ENCODE measurements at regions not wholly inside any gene's neighbourhood (a gene's known extent, or its start where the extent isn't known, plus 50 kb on each side); places are given as distances from the start of the nearest gene placed in this dataset.

DNA sequence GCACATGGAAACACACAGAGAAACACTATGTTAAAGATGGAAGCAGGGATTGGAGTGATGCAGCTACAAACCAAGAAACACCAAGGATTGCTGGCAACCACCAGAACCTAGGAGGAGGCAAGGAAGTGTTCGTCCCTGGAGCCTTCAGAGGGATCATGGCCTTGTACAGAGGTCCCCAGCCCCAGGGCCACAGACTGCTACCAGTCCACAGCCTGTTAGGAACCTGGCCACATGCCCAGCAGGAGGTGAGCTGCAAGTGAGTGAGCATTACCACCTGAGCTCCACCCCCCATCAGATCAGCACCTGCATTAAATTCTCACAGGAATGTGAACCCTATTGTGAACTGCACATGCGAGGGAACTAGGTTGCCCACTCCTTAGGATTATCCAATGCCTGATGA is 505.7 kb upstream of the MDFIC2 start:
- no peak overlapping the region for H3K4me3 ChIP-seq (ENCODE audit: low read length in 2 of 2)
- H3K14ac ChIP-seq (ENCODE audit: low read length), result no peak overlapping the region
- no peak overlapping the region for H2BK5ac ChIP-seq (ENCODE audit: low read length)
- no peak overlapping the region for H3K4me2 ChIP-seq (ENCODE audit: insufficient read depth, low read length, poor library complexity, severe bottlenecking)
- no peak overlapping the region for H2BK120ac ChIP-seq (ENCODE audit: low read depth, low read length)
- no peak overlapping the region for H3K23ac ChIP-seq (ENCODE audit: low read depth, low read length, poor library complexity)
- no peak overlapping the region for H2BK15ac ChIP-seq (ENCODE audit: low read length)
- no peak overlapping the region for H4K8ac ChIP-seq (ENCODE audit: low read depth, low read length)
- H3K4me1 ChIP-seq (ENCODE audit: control insufficient read depth in 2 of 2, insufficient read depth in 1 of 2, low read depth in 1 of 2, low read length in 2 of 2), result no peaks in the 10 kb centered on the region
- H3K4ac ChIP-seq (ENCODE audit: low read length), result no peak overlapping the region
- no peak overlapping the region for H3K9ac ChIP-seq (ENCODE audit: low read depth, low read length, poor library complexity)
- peaks cover 0 to 4% of the 10 kb centered on the region in 2 donors for H3K9me3 ChIP-seq (replicated peaks in 1 of 2; ENCODE audit: control insufficient read depth in 2 of 2, insufficient read depth in 1 of 2, low read depth in 1 of 2, low read length in 2 of 2)
- no peaks in the 10 kb centered on the region for H3K36me3 ChIP-seq (replicated peaks in 1 of 2; ENCODE audit: control insufficient read depth in 2 of 2, insufficient read depth in 2 of 2, low read length in 2 of 2)
- H3K27ac ChIP-seq (replicated peaks; ENCODE audit: low read length), result no peak overlapping the region
- H3K27me3 ChIP-seq (ENCODE audit: control insufficient read depth in 3 of 3, insufficient read depth in 3 of 3, low read depth in 1 of 3, low read length in 3 of 3), result no peaks in the 10 kb centered on the region
- H4K91ac ChIP-seq (ENCODE audit: low read depth, low read length, poor library complexity), result no peak overlapping the region
- WGBS, 2 donors (ENCODE audit: extremely low coverage in 2 of 2, insufficient read length in 2 of 2, insufficient replicate concordance in 1 of 2), result no CpG with 5 or more reads among the region's 2 CpGs
- no peak overlapping the region for H2BK12ac ChIP-seq (ENCODE audit: low read length)
- DNase-seq (ENCODE audit: low spot score), result no peak
- H2AFZ ChIP-seq (ENCODE audit: low read length), result no peak overlapping the region
- H2AK5ac ChIP-seq (ENCODE audit: low read depth, low read length), result no peak overlapping the region
- no peaks in the 10 kb centered on the region for H3K79me1 ChIP-seq (ENCODE audit: low read depth, low read length)
- peak overlapping the region; percentile 56 for H3K18ac ChIP-seq (ENCODE audit: low read length)

DNA sequence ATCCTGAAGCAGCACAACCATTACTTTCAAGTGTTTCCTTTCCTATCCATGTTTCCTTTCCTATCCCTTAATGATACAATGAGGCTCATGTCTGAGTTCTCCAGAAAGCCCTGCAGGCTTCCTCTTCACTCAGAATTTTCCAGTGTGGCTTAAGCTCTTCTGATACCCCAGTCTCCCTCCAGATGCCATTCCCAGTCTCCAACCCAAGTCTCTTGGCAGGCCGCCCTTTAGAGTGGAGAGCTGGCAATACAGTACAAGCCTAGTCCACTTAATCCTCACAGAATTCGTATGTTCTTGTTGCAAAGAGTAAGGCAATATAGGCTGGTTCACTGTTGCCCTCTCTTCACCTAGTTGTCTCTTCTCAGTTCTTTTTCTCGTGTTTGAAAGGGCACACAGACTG is 503.9 kb upstream of the MDFIC2 start:
- no CpG with 5 or more reads among the region's 3 CpGs for WGBS, 2 donors (ENCODE audit: extremely low coverage in 2 of 2, insufficient read length in 2 of 2, insufficient replicate concordance in 1 of 2)

DNA sequence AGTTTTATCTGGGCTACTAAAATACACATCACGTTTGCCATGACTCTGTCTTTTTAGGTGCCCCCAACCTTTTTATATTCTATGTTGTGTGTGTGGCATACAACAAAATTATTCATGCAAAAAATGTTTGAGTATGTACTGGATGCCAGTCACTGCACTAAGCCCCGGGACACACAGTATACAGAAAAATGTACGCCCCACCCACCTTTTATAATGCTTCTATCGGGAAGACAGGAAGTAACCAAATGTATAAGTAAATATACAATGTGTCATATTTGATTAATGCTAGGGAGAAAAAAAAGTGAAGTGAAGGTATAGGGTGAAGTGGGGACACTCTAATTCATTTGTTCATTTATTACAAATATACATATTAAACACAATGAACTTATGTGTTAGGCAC is 503.4 kb upstream of the MDFIC2 start:
- Histone ChIP-seq H3K18ac (ENCODE audit: low read length) (no peak overlapping the region), H3K14ac (ENCODE audit: low read length) (no peak overlapping the region), H2BK120ac (ENCODE audit: low read depth, low read length) (no peak overlapping the region), H3K4ac (ENCODE audit: low read length) (no peak overlapping the region), H3K27me3 (ENCODE audit: control insufficient read depth in 3 of 3, insufficient read depth in 3 of 3, low read depth in 1 of 3, low read length in 3 of 3) (no peaks in the 10 kb centered on the region), H3K23ac (ENCODE audit: low read depth, low read length, poor library complexity) (no peak overlapping the region), H2AFZ (ENCODE audit: low read length) (no peak overlapping the region), H4K8ac (ENCODE audit: low read depth, low read length) (no peak overlapping the region), H2BK12ac (ENCODE audit: low read length) (no peak overlapping the region), H3K79me1 (ENCODE audit: low read depth, low read length) (no peaks in the 10 kb centered on the region), H2AK5ac (ENCODE audit: low read depth, low read length) (no peak overlapping the region), H2BK15ac (ENCODE audit: low read length) (no peak overlapping the region), H3K4me1 (ENCODE audit: control insufficient read depth in 2 of 2, insufficient read depth in 1 of 2, low read depth in 1 of 2, low read length in 2 of 2) (no peaks in the 10 kb centered on the region), H4K91ac (ENCODE audit: low read depth, low read length, poor library complexity) (no peak overlapping the region), H3K9me3 (replicated peaks in 1 of 2; ENCODE audit: control insufficient read depth in 2 of 2, insufficient read depth in 1 of 2, low read depth in 1 of 2, low read length in 2 of 2) (peaks cover 0 to 4% of the 10 kb centered on the region in 2 donors), H3K27ac (replicated peaks; ENCODE audit: low read length) (no peak overlapping the region), H3K36me3 (replicated peaks in 1 of 2; ENCODE audit: control insufficient read depth in 2 of 2, insufficient read depth in 2 of 2, low read length in 2 of 2) (no peaks in the 10 kb centered on the region), H3K9ac (ENCODE audit: low read depth, low read length, poor library complexity) (no peak overlapping the region), H3K4me3 (ENCODE audit: low read length in 2 of 2) (no peak overlapping the region), H2BK5ac (ENCODE audit: low read length) (no peak overlapping the region), H3K4me2 (ENCODE audit: insufficient read depth, low read length, poor library complexity, severe bottlenecking) (no peak overlapping the region)
- no CpG with 5 or more reads among the region's 4 CpGs for WGBS, 2 donors (ENCODE audit: extremely low coverage in 2 of 2, insufficient read length in 2 of 2, insufficient replicate concordance in 1 of 2)
- DNase-seq (ENCODE audit: low spot score), result no peak

More for the DNA sequence above, 503.9 kb upstream of the MDFIC2 start:
- H2AK5ac ChIP-seq (ENCODE audit: low read depth, low read length), result no peak overlapping the region
- H3K4me1 ChIP-seq (ENCODE audit: control insufficient read depth in 2 of 2, insufficient read depth in 1 of 2, low read depth in 1 of 2, low read length in 2 of 2), result no peaks in the 10 kb centered on the region
- H2BK12ac ChIP-seq (ENCODE audit: low read length), result no peak overlapping the region
- H2AFZ ChIP-seq (ENCODE audit: low read length), result no peak overlapping the region
- H3K4ac ChIP-seq (ENCODE audit: low read length), result no peak overlapping the region
- H3K23ac ChIP-seq (ENCODE audit: low read depth, low read length, poor library complexity), result no peak overlapping the region
- peaks cover 0 to 4% of the 10 kb centered on the region in 2 donors for H3K9me3 ChIP-seq (replicated peaks in 1 of 2; ENCODE audit: control insufficient read depth in 2 of 2, insufficient read depth in 1 of 2, low read depth in 1 of 2, low read length in 2 of 2)
- H3K14ac ChIP-seq (ENCODE audit: low read length), result no peak overlapping the region
- no peaks in the 10 kb centered on the region for H3K27me3 ChIP-seq (ENCODE audit: control insufficient read depth in 3 of 3, insufficient read depth in 3 of 3, low read depth in 1 of 3, low read length in 3 of 3)
- H3K27ac ChIP-seq (replicated peaks; ENCODE audit: low read length), result no peak overlapping the region
- no peaks in the 10 kb centered on the region for H3K79me1 ChIP-seq (ENCODE audit: low read depth, low read length)
- H4K8ac ChIP-seq (ENCODE audit: low read depth, low read length), result no peak overlapping the region
- no peak overlapping the region for H3K18ac ChIP-seq (ENCODE audit: low read length)
- H2BK120ac ChIP-seq (ENCODE audit: low read depth, low read length), result no peak overlapping the region
- no peak for DNase-seq (ENCODE audit: low spot score)
- no peak overlapping the region for H3K4me2 ChIP-seq (ENCODE audit: insufficient read depth, low read length, poor library complexity, severe bottlenecking)
- H3K9ac ChIP-seq (ENCODE audit: low read depth, low read length, poor library complexity), result no peak overlapping the region
- H3K36me3 ChIP-seq (replicated peaks in 1 of 2; ENCODE audit: control insufficient read depth in 2 of 2, insufficient read depth in 2 of 2, low read length in 2 of 2), result no peaks in the 10 kb centered on the region
- no peak overlapping the region for H4K91ac ChIP-seq (ENCODE audit: low read depth, low read length, poor library complexity)
- no peak overlapping the region for H2BK5ac ChIP-seq (ENCODE audit: low read length)
- no peak overlapping the region for H2BK15ac ChIP-seq (ENCODE audit: low read length)
- H3K4me3 ChIP-seq (ENCODE audit: low read length in 2 of 2), result no peak overlapping the region

DNA sequence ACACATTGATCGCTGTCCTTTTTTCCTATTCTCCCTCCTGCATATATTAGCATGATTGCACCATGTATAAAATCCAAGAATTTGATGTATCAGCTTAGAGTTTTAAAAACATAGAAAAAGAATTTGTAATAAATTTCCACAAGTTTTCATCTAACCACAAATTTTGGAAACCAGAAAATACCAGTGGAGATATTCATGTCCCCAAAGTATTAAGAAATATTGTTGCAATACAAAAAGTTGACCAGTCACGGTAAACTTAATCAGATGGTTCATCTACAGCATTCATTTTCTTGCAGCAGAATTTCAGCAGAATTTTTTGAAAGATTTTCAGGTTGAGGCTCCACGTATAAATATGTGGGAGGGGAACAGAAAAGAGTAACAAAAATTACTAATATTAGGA is 500.9 kb upstream of the MDFIC2 start:
- Histone ChIP-seq H2AK5ac (ENCODE audit: low read depth, low read length) (no peak overlapping the region), H3K36me3 (replicated peaks in 1 of 2; ENCODE audit: control insufficient read depth in 2 of 2, insufficient read depth in 2 of 2, low read length in 2 of 2) (no peaks in the 10 kb centered on the region), H3K79me1 (ENCODE audit: low read depth, low read length) (no peaks in the 10 kb centered on the region), H3K4me2 (ENCODE audit: insufficient read depth, low read length, poor library complexity, severe bottlenecking) (no peak overlapping the region), H4K91ac (ENCODE audit: low read depth, low read length, poor library complexity) (no peak overlapping the region), H2BK120ac (ENCODE audit: low read depth, low read length) (no peak overlapping the region), H3K27ac (replicated peaks; ENCODE audit: low read length) (no peak overlapping the region), H2AFZ (ENCODE audit: low read length) (no peak overlapping the region), H3K9me3 (replicated peaks in 1 of 2; ENCODE audit: control insufficient read depth in 2 of 2, insufficient read depth in 1 of 2, low read depth in 1 of 2, low read length in 2 of 2) (peaks cover 0 to 6% of the 10 kb centered on the region in 2 donors), H3K23ac (ENCODE audit: low read depth, low read length, poor library complexity) (no peak overlapping the region), H3K4me3 (ENCODE audit: low read length in 2 of 2) (no peak overlapping the region), H3K4me1 (ENCODE audit: control insufficient read depth in 2 of 2, insufficient read depth in 1 of 2, low read depth in 1 of 2, low read length in 2 of 2) (no peaks in the 10 kb centered on the region), H2BK15ac (ENCODE audit: low read length) (no peak overlapping the region), H4K8ac (ENCODE audit: low read depth, low read length) (no peak overlapping the region), H3K9ac (ENCODE audit: low read depth, low read length, poor library complexity) (no peak overlapping the region), H2BK12ac (ENCODE audit: low read length) (no peak overlapping the region), H3K27me3 (ENCODE audit: control insufficient read depth in 3 of 3, insufficient read depth in 3 of 3, low read depth in 1 of 3, low read length in 3 of 3) (no peaks in the 10 kb centered on the region), H3K4ac (ENCODE audit: low read length) (no peak overlapping the region), H2BK5ac (ENCODE audit: low read length) (no peak overlapping the region), H3K14ac (ENCODE audit: low read length) (no peak overlapping the region), H3K18ac (ENCODE audit: low read length) (no peak overlapping the region)
- WGBS, 2 donors (ENCODE audit: extremely low coverage in 2 of 2, insufficient read length in 2 of 2, insufficient replicate concordance in 1 of 2), result no CpG with 5 or more reads among the region's 3 CpGs
- DNase-seq (ENCODE audit: low spot score), result no peak
